Activated T-cell treated with anti-CD3 and anti-CD28 coated beads for 48 hours (primary cell): ENCODE measurements at regions not wholly inside any gene's neighbourhood (a gene's known extent, or its start where the extent isn't known, plus 50 kb on each side); places are given as distances from the start of the nearest gene placed in this dataset.
"Not testable (repeated sequence)": the region's sequence is repeated elsewhere in the genome, so short reads cannot be mapped to it uniquely, and the experiment has no call there.

ENCODE experiments used
- DNase-seq: peaks from one replicate; pipeline ENCODE4 v3.0.0-alpha.2; 2020; ENCODE audit warnings: low read depth

GRCh38 chr14:82565825-82566224 is 1032.2 kb upstream of the SEL1L start:
- no peak for DNase-seq

- DNase-seq: no peak
These were observed 1053.6 kb upstream of the SEL1L start for GRCh38 chr14:82587226-82587625.

GRCh38 chr14:82595466-82595865 is 1061.8 kb upstream of the SEL1L start:
- DNase-seq: no peak

GRCh38 chr14:82602794-82603193 is 1069.1 kb upstream of the SEL1L start:
- DNase-seq: no peak

- no peak for DNase-seq
These were observed 1071.2 kb upstream of the SEL1L start for GRCh38 chr14:82604819-82605218.

GRCh38 chr14:82621881-82622450 is 1088.3 kb upstream of the SEL1L start:
- no peak for DNase-seq

- DNase-seq: no peak
These were observed 1092.8 kb upstream of the SEL1L start for GRCh38 chr14:82626156-82627066.

- DNase-seq: no peak
These were observed 1102.3 kb upstream of the SEL1L start for GRCh38 chr14:82635915-82636314.

GRCh38 chr14:82636426-82636825 is 1102.8 kb upstream of the SEL1L start:
- no peak for DNase-seq

GRCh38 chr14:82641050-82641540 is 1107.4 kb upstream of the SEL1L start:
- no peak for DNase-seq

- no peak for DNase-seq
These were observed 1108.8 kb upstream of the SEL1L start for GRCh38 chr14:82642425-82642824.

GRCh38 chr14:82647088-82647810 is 1113.6 kb upstream of the SEL1L start:
- DNase-seq: no peak

GRCh38 chr14:82655770-82656169 is 1122.1 kb upstream of the SEL1L start:
- no peak for DNase-seq

GRCh38 chr14:82657186-82657675 is 1123.6 kb upstream of the SEL1L start:
- DNase-seq: no peak

GRCh38 chr14:82661258-82661657 is 1127.6 kb upstream of the SEL1L start:
- DNase-seq: no peak

GRCh38 chr14:82667006-82667405 is 1133.4 kb upstream of the SEL1L start:
- no peak for DNase-seq

- DNase-seq: no peak
These were observed 1133.8 kb upstream of the SEL1L start for GRCh38 chr14:82667501-82667900.

GRCh38 chr14:82676403-82676802 is 1142.8 kb upstream of the SEL1L start:
- DNase-seq: no peak

- no peak for DNase-seq
These were observed 1156.3 kb upstream of the SEL1L start for GRCh38 chr14:82689948-82690347.

- not testable (repeated sequence) for DNase-seq
These were observed 1157.5 kb upstream of the SEL1L start for GRCh38 chr14:82691191-82691590.

GRCh38 chr14:82694820-82695219 is 1161.2 kb upstream of the SEL1L start:
- no peak for DNase-seq

GRCh38 chr14:82704218-82704617 is 1170.6 kb upstream of the SEL1L start:
- no peak for DNase-seq
